OCI-LY7 (cell line): ENCODE measurements at regions not wholly inside any gene's neighbourhood (a gene's known extent, or its start where the extent isn't known, plus 50 kb on each side); places are given as distances from the start of the nearest gene placed in this dataset.

Source experiments
- BruUV-seq: library from RNA; stranded (reverse); fragments of 400-500 nt; replicated peaks from 2 replicates; lab custom pipeline; 2021; lab: Mats Ljungman, UMichigan
- CTCF ChIA-PET: fragments of 300-600 bp; sonication (Branson Sonifier 250); formaldehyde crosslinking; loops from one replicate; lab custom pipeline; 2022; ENCODE audit warnings: antibody characterized with exemption; ENCODE audit not compliant: unreplicated experiment; lab: Charles Lee
- POLR2A ChIA-PET: fragments of 300-600 bp; sonication (Branson Sonifier 250); formaldehyde crosslinking; loops from one replicate; lab custom pipeline; 2022; ENCODE audit warnings: antibody characterized with exemption; lab: Charles Lee
- DNase-seq: peaks from one replicate; pipeline ENCODE4 v3.0.0-alpha.2; 2015; ENCODE audit warnings: low spot score
- H2AFZ ChIP-seq: fragments of 200-600 bp; sonication (generic), shearing (Covaris generic); 2 replicates; pipeline ENCODE4 v1.6.1; 2014; ENCODE audit warnings: mild to moderate bottlenecking, antibody characterized with exemption, low read length, moderate library complexity
- H3K27ac ChIP-seq: fragments of 200-600 bp; sonication (generic); 2 replicates; pipeline ENCODE4 v1.5.1; 2014; ENCODE audit warnings: mixed run types, low read depth, mild to moderate bottlenecking, moderate library complexity, low read length, inconsistent platforms; ENCODE audit not compliant: poor library complexity, severe bottlenecking
- H3K36me3 ChIP-seq: fragments of 200-600 bp; sonication (generic); 2 replicates; pipeline ENCODE4 v1.6.1; 2014; ENCODE audit warnings: mild to moderate bottlenecking, antibody characterized with exemption, low read length, moderate library complexity, mixed read lengths; ENCODE audit not compliant: insufficient read depth
- H3K4me1 ChIP-seq: fragments of 200-600 bp; sonication (generic); 2 replicates; pipeline ENCODE4 v1.5.1; 2014; ENCODE audit warnings: mild to moderate bottlenecking, low read length; ENCODE audit not compliant: insufficient read depth, poor library complexity, severe bottlenecking
- H3K4me2 ChIP-seq: fragments of 200-600 bp; sonication (generic); 2 replicates; pipeline ENCODE4 v1.6.1; 2014; ENCODE audit warnings: mild to moderate bottlenecking, low read length
- H3K4me3 ChIP-seq: fragments of 200-600 bp; sonication (generic); 2 replicates; pipeline ENCODE4 v1.5.1; 2014; ENCODE audit warnings: mild to moderate bottlenecking, low read depth, low read length; ENCODE audit not compliant: poor library complexity, severe bottlenecking
- H3K79me2 ChIP-seq: fragments of 200-600 bp; sonication (generic); 2 replicates; pipeline ENCODE4 v1.6.1; 2016; ENCODE audit warnings: low read depth, mild to moderate bottlenecking, low read length, moderate library complexity, mixed read lengths; ENCODE audit not compliant: insufficient read depth
- H3K9me2 ChIP-seq: fragments of 200-600 bp; sonication (generic); 2 replicates; pipeline ENCODE4 v1.6.1; 2016; ENCODE audit warnings: mild to moderate bottlenecking, low read length, mixed read lengths; ENCODE audit not compliant: insufficient read depth
- H3K9me3 ChIP-seq: fragments of 200-600 bp; sonication (generic); 2 replicates; pipeline ENCODE4 v1.6.1; 2014; ENCODE audit warnings: mild to moderate bottlenecking, mixed run types, low read length, mixed read lengths
- H4K20me1 ChIP-seq: fragments of 200-600 bp; sonication (generic); 2 replicates; pipeline ENCODE4 v1.6.1; 2014; ENCODE audit warnings: mild to moderate bottlenecking, antibody characterized with exemption, low read length, moderate library complexity, mixed read lengths; ENCODE audit not compliant: insufficient read depth
- EZH2phosphoT487 ChIP-seq: fragments of 200-600 bp; sonication (generic); IDR thresholded peaks from 2 replicates; pipeline ENCODE4 v1.6.1; 2018; ENCODE audit warnings: low read depth, borderline replicate concordance, mild to moderate bottlenecking, mixed run types, antibody characterized with exemption, low read length, moderate library complexity, mixed read lengths
- intact Hi-C: fragments of 100-400 bp; cut with micrococcal nuclease; formaldehyde crosslinking; loops from one replicate; pipeline ENCODE4 v1.10.0; 2022; ENCODE audit not compliant: unreplicated experiment
- TF ChIP-seq, protein P1 (sequence below): fragments of 200-600 bp; sonication (generic); conservative IDR thresholded peaks from 2 replicates; pipeline ENCODE4 v1.5.1; 2014; ENCODE audit warnings: mild to moderate bottlenecking, antibody characterized with exemption, low read length, moderate library complexity, mixed read lengths

DNA sequence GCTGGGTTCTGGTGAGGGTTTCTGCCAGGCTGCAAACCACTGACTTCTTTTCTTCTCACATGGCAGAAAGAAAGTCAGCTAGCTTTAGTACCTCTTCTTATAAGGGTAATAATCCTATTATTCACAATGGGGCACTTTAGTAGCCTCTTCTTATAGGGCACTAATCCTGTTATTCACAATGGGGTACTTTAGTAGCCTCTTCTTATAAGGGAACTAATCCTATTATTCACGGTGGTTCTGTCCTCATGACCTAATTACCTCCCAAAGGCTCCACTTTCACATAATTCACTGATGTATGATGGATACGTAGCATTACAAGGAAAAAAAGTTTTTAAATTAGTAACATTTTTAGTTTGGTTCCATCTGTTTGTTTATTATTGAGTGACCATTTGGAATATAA lies 671.3 kb downstream of the NSUN3 start:
- no peak overlapping the region for H2AFZ ChIP-seq
- intact Hi-C loops, result no loop called here
- POLR2A ChIA-PET, result no interaction called here
- H3K4me3 ChIP-seq, result no peak overlapping the region
- BruUV-seq, result no TSS peak
- no peaks in the 10 kb centered on the region for H3K9me2 ChIP-seq
- H3K36me3 ChIP-seq, result no peaks in the 10 kb centered on the region
- TF ChIP-seq, protein P1, sequence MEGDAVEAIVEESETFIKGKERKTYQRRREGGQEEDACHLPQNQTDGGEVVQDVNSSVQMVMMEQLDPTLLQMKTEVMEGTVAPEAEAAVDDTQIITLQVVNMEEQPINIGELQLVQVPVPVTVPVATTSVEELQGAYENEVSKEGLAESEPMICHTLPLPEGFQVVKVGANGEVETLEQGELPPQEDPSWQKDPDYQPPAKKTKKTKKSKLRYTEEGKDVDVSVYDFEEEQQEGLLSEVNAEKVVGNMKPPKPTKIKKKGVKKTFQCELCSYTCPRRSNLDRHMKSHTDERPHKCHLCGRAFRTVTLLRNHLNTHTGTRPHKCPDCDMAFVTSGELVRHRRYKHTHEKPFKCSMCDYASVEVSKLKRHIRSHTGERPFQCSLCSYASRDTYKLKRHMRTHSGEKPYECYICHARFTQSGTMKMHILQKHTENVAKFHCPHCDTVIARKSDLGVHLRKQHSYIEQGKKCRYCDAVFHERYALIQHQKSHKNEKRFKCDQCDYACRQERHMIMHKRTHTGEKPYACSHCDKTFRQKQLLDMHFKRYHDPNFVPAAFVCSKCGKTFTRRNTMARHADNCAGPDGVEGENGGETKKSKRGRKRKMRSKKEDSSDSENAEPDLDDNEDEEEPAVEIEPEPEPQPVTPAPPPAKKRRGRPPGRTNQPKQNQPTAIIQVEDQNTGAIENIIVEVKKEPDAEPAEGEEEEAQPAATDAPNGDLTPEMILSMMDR, result no peak
- TF ChIP-seq EZH2phosphoT487, result no peak
- H3K27ac ChIP-seq, result no peak overlapping the region
- H3K79me2 ChIP-seq, result no peaks in the 10 kb centered on the region
- H4K20me1 ChIP-seq, result no peaks in the 10 kb centered on the region
- no peaks in the 10 kb centered on the region for H3K9me3 ChIP-seq
- no peak for DNase-seq
- H3K4me1 ChIP-seq, result no peaks in the 10 kb centered on the region
- CTCF ChIA-PET, result no interaction called here
- H3K4me2 ChIP-seq, result no peak overlapping the region

DNA sequence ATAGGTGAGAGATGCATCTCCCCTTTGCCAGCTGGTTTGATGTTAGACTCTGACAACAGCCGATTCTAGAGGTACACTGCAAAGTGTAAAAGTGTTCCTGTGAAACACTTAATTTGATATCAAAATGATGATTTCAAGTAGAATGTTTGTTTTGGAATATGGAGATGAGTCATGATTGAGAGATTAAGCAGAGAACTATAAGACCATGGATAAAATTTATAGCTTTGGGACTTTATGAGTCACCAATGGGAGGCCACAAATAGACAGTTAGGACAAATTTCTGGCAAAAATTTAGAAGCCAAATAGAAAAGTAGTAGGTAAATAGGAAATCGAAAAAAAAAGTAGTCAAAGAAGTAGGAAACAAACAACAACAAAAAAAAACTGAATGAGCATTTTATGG lies 672.5 kb downstream of the NSUN3 start:
- intact Hi-C loops, result no loop called here
- Histone ChIP-seq H3K36me3 (no peaks in the 10 kb centered on the region), H2AFZ (no peak overlapping the region), H3K4me1 (no peaks in the 10 kb centered on the region), H3K9me2 (no peaks in the 10 kb centered on the region), H3K27ac (no peak overlapping the region), H3K4me3 (no peak overlapping the region), H3K9me3 (no peaks in the 10 kb centered on the region), H4K20me1 (no peaks in the 10 kb centered on the region), H3K4me2 (no peak overlapping the region), H3K79me2 (no peaks in the 10 kb centered on the region)
- TF ChIP-seq, protein P1, result no peak
- no peak for TF ChIP-seq EZH2phosphoT487
- no peak for DNase-seq
- ChIA-PET CTCF (no interaction called here), POLR2A (interaction anchor here (0.8 kb wide), 1 partner anchor 29 kb away, joined by 3 read pairs; no protein-coding TSS in a partner anchor)
- BruUV-seq, result no TSS peak

DNA sequence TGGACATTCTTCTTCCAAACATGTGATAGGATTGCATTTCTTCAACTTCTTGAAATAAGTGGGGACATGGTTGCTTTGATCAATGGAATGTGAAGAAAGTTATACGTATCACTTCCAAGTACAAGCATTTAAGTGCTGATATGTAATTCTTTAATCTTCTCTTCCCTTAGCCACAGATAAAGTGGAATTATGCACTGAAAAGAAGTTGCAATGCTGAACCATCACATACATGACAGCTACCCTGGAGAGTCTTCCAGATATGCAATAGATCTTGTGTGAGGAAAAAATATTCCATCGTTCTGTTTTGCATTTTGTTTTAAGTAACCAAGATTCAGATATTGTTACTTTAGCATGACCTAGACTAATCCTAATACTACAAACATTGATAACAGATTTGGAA lies 674.3 kb downstream of the NSUN3 start:
- no TSS peak for BruUV-seq
- H3K4me1 ChIP-seq, result no peaks in the 10 kb centered on the region
- H3K36me3 ChIP-seq, result no peaks in the 10 kb centered on the region
- TF ChIP-seq, protein P1, result no peak
- no peak for TF ChIP-seq EZH2phosphoT487
- DNase-seq, result no peak
- no peak overlapping the region for H3K27ac ChIP-seq
- H4K20me1 ChIP-seq, result no peaks in the 10 kb centered on the region
- H2AFZ ChIP-seq, result no peak overlapping the region
- no peaks in the 10 kb centered on the region for H3K9me3 ChIP-seq
- ChIA-PET CTCF (no interaction called here), POLR2A (no interaction called here)
- no peaks in the 10 kb centered on the region for H3K79me2 ChIP-seq
- no peak overlapping the region for H3K4me3 ChIP-seq
- intact Hi-C loops, result no loop called here
- H3K4me2 ChIP-seq, result no peak overlapping the region
- no peaks in the 10 kb centered on the region for H3K9me2 ChIP-seq
